ENCODE measurements at regions not wholly inside any gene's neighbourhood (a gene's known extent, or its start where the extent isn't known, plus 50 kb on each side); places are given as distances from the start of the nearest gene placed in this dataset.
A peak's percentile ranks its signal among the peaks of the same experiment; 100 is the strongest.
"Not testable (repeated sequence)": the region's sequence is repeated elsewhere in the genome, so short reads cannot be mapped to it uniquely, and the experiment has no call there.

GRCh38 chr1:224061436-224061835 is 52.5 kb upstream of the FBXO28 start:
- in situ Hi-C loops (cut with MboI; ENCODE audit: low pct_unique_long_range_greater_than_20kb, low sequenced_read_pairs): no loop called here
- DNase-seq: no peak

- in situ Hi-C loops (cut with MboI; ENCODE audit: low pct_unique_long_range_greater_than_20kb, low sequenced_read_pairs): no loop called here
- DNase-seq: no peak
Measured at GRCh38 chr1:224059897-224060427, 53.9 kb upstream of the FBXO28 start.

GRCh38 chr1:224058303-224058702 is 55.6 kb upstream of the FBXO28 start:
- no peak for DNase-seq

GRCh38 chr1:224057461-224058199 is 56.3 kb upstream of the FBXO28 start:
- no peak for DNase-seq
- in situ Hi-C loops (cut with MboI; ENCODE audit: low pct_unique_long_range_greater_than_20kb, low sequenced_read_pairs): no loop called here

More at GRCh38 chr1:224058303-224058702, 55.6 kb upstream of the FBXO28 start:
- in situ Hi-C loops (cut with MboI; ENCODE audit: low pct_unique_long_range_greater_than_20kb, low sequenced_read_pairs): no loop called here

GRCh38 chr1:224054611-224055010 is 59.3 kb upstream of the FBXO28 start:
- in situ Hi-C loops (cut with MboI; ENCODE audit: low pct_unique_long_range_greater_than_20kb, low sequenced_read_pairs): no loop called here
- no peak for DNase-seq

- peak; percentile 19 for DNase-seq
- in situ Hi-C loops (cut with MboI; ENCODE audit: low pct_unique_long_range_greater_than_20kb, low sequenced_read_pairs): no loop called here
Measured at GRCh38 chr1:224054012-224054411, 59.9 kb upstream of the FBXO28 start.

- no peak for DNase-seq
- in situ Hi-C loops (cut with MboI; ENCODE audit: low pct_unique_long_range_greater_than_20kb, low sequenced_read_pairs): no loop called here
Measured at GRCh38 chr1:224053456-224053855, 60.5 kb upstream of the FBXO28 start.

- DNase-seq: no peak
- in situ Hi-C loops (cut with MboI; ENCODE audit: low pct_unique_long_range_greater_than_20kb, low sequenced_read_pairs): no loop called here
Measured at GRCh38 chr1:224052772-224053171, 61.1 kb upstream of the FBXO28 start.

GRCh38 chr1:224051782-224052181 is 62.1 kb upstream of the FBXO28 start:
- DNase-seq; in situ Hi-C loops (cut with MboI; ENCODE audit: low pct_unique_long_range_greater_than_20kb, low sequenced_read_pairs): not testable (repeated sequence)

- in situ Hi-C loops (cut with MboI; ENCODE audit: low pct_unique_long_range_greater_than_20kb, low sequenced_read_pairs): no loop called here
- DNase-seq: no peak
Measured at GRCh38 chr1:224051086-224051406, 62.9 kb upstream of the FBXO28 start.

GRCh38 chr1:224047538-224047937 is 66.4 kb upstream of the FBXO28 start:
- no peak for DNase-seq
- in situ Hi-C loops (cut with MboI; ENCODE audit: low pct_unique_long_range_greater_than_20kb, low sequenced_read_pairs): no loop called here

- no peak for DNase-seq
- in situ Hi-C loops (cut with MboI; ENCODE audit: low pct_unique_long_range_greater_than_20kb, low sequenced_read_pairs): no loop called here
Measured at GRCh38 chr1:224045556-224045955, 68.4 kb upstream of the FBXO28 start.

- no peak for DNase-seq
- in situ Hi-C loops (cut with MboI; ENCODE audit: low pct_unique_long_range_greater_than_20kb, low sequenced_read_pairs): no loop called here
Measured at GRCh38 chr1:224044420-224044819, 69.5 kb upstream of the FBXO28 start.

- peak; percentile 13 for DNase-seq
- in situ Hi-C loops (cut with MboI; ENCODE audit: low pct_unique_long_range_greater_than_20kb, low sequenced_read_pairs): no loop called here
Measured at GRCh38 chr1:224042557-224043118, 71.3 kb upstream of the FBXO28 start.

GRCh38 chr1:224041032-224041431 is 72.9 kb upstream of the FBXO28 start:
- DNase-seq: no peak
- in situ Hi-C loops (cut with MboI; ENCODE audit: low pct_unique_long_range_greater_than_20kb, low sequenced_read_pairs): no loop called here

- in situ Hi-C loops (cut with MboI; ENCODE audit: low pct_unique_long_range_greater_than_20kb, low sequenced_read_pairs): not testable (repeated sequence)
Measured at GRCh38 chr1:224040423-224040822, 73.5 kb upstream of the FBXO28 start.

GRCh38 chr1:224040006-224040405 is 73.9 kb upstream of the FBXO28 start:
- in situ Hi-C loops (cut with MboI; ENCODE audit: low pct_unique_long_range_greater_than_20kb, low sequenced_read_pairs); DNase-seq: not testable (repeated sequence)

More at GRCh38 chr1:224040423-224040822, 73.5 kb upstream of the FBXO28 start:
- DNase-seq: not testable (repeated sequence)

GRCh38 chr1:224038832-224039231 is 75.1 kb upstream of the FBXO28 start:
- DNase-seq; in situ Hi-C loops (cut with MboI; ENCODE audit: low pct_unique_long_range_greater_than_20kb, low sequenced_read_pairs): not testable (repeated sequence)

GRCh38 chr1:224037362-224037761 is 76.5 kb upstream of the FBXO28 start:
- in situ Hi-C loops (cut with MboI; ENCODE audit: low pct_unique_long_range_greater_than_20kb, low sequenced_read_pairs); DNase-seq: not testable (repeated sequence)

GRCh38 chr1:224032608-224033276 is 81.2 kb upstream of the FBXO28 start:
- DNase-seq; in situ Hi-C loops (cut with MboI; ENCODE audit: low pct_unique_long_range_greater_than_20kb, low sequenced_read_pairs): not testable (repeated sequence)

Data from KBM-7 (cell line).